HL-60 (cell line): ENCODE measurements at regions not wholly inside any gene's neighbourhood (a gene's known extent, or its start where the extent isn't known, plus 50 kb on each side); places are given as distances from the start of the nearest gene placed in this dataset.

ENCODE experiments used
- GABPA ChIP-seq: IDR thresholded peaks from 2 replicates; pipeline ENCODE4 v1.6.1; 2012; ENCODE audit warnings: low read depth
- POLR2AphosphoS5 ChIP-seq: IDR thresholded peaks from 2 replicates; pipeline ENCODE4 v1.6.1; 2012; ENCODE audit warnings: low read depth
- TF ChIP-seq, protein P1 (sequence below): IDR thresholded peaks from one replicate; pipeline ENCODE4 v1.5.1; 2011; ENCODE audit warnings: low read length, control low read depth, inconsistent platforms; ENCODE audit not compliant: insufficient read depth
- TF ChIP-seq, protein P2 (sequence below): IDR thresholded peaks from 2 replicates; pipeline ENCODE4 v1.6.1; 2012; ENCODE audit warnings: low read depth; ENCODE audit not compliant: insufficient replicate concordance

DNA sequence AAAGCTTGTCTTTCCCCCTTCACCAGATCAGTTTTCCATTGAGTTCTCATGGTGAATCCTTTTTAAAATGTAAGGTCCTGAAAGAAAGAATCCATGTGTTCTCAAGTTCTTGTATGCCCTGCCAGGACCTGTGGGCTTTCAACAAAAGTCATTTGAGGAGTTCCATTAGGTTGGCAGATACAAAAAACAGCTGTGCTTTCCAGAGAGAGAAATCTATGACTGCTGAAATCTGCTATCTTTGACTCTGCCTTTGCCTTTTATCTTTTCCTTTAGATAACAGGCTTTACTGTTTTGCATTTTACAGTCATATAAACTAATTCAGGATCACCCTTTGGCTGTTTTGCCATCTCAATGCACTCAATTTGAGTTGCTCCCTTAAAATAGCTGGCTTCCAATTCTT, 59.7 kb downstream of the CXCR4 start:
- TF ChIP-seq, protein P1, sequence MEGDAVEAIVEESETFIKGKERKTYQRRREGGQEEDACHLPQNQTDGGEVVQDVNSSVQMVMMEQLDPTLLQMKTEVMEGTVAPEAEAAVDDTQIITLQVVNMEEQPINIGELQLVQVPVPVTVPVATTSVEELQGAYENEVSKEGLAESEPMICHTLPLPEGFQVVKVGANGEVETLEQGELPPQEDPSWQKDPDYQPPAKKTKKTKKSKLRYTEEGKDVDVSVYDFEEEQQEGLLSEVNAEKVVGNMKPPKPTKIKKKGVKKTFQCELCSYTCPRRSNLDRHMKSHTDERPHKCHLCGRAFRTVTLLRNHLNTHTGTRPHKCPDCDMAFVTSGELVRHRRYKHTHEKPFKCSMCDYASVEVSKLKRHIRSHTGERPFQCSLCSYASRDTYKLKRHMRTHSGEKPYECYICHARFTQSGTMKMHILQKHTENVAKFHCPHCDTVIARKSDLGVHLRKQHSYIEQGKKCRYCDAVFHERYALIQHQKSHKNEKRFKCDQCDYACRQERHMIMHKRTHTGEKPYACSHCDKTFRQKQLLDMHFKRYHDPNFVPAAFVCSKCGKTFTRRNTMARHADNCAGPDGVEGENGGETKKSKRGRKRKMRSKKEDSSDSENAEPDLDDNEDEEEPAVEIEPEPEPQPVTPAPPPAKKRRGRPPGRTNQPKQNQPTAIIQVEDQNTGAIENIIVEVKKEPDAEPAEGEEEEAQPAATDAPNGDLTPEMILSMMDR, result no peak
- TF ChIP-seq GABPA, result no peak
- TF ChIP-seq, protein P2, sequence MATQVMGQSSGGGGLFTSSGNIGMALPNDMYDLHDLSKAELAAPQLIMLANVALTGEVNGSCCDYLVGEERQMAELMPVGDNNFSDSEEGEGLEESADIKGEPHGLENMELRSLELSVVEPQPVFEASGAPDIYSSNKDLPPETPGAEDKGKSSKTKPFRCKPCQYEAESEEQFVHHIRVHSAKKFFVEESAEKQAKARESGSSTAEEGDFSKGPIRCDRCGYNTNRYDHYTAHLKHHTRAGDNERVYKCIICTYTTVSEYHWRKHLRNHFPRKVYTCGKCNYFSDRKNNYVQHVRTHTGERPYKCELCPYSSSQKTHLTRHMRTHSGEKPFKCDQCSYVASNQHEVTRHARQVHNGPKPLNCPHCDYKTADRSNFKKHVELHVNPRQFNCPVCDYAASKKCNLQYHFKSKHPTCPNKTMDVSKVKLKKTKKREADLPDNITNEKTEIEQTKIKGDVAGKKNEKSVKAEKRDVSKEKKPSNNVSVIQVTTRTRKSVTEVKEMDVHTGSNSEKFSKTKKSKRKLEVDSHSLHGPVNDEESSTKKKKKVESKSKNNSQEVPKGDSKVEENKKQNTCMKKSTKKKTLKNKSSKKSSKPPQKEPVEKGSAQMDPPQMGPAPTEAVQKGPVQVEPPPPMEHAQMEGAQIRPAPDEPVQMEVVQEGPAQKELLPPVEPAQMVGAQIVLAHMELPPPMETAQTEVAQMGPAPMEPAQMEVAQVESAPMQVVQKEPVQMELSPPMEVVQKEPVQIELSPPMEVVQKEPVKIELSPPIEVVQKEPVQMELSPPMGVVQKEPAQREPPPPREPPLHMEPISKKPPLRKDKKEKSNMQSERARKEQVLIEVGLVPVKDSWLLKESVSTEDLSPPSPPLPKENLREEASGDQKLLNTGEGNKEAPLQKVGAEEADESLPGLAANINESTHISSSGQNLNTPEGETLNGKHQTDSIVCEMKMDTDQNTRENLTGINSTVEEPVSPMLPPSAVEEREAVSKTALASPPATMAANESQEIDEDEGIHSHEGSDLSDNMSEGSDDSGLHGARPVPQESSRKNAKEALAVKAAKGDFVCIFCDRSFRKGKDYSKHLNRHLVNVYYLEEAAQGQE, result no peak
- TF ChIP-seq POLR2AphosphoS5, result no peak
